Lower lobe of right lung (tissue), 2 donors: ENCODE measurements at regions not wholly inside any gene's neighbourhood (a gene's known extent, or its start where the extent isn't known, plus 50 kb on each side); places are given as distances from the start of the nearest gene placed in this dataset.

Experiments used
- ATAC-seq, 2 donors: fragments of 200-7000 bp; cut with Tn5 transposase; one replicate each; pipeline ENCODE4 v1.9.1; 2020 to 2022; ENCODE audit warnings: mild to moderate bottlenecking in 2 of 2, moderate library complexity in 2 of 2
- DNase-seq: peaks from one replicate; pipeline ENCODE4 v3.0.0-alpha.2; 2020
- H3K27ac ChIP-seq: fragments of 200-600 bp; one replicate; pipeline ENCODE4 v1.8.0; 2022
- H3K27me3 ChIP-seq: fragments of 200-600 bp; one replicate; pipeline ENCODE4 v1.8.0; 2022; ENCODE audit warnings: low read depth
- H3K36me3 ChIP-seq: fragments of 200-600 bp; one replicate; pipeline ENCODE4 v1.8.0; 2022; ENCODE audit warnings: mild to moderate bottlenecking
- H3K4me1 ChIP-seq: fragments of 200-600 bp; one replicate; pipeline ENCODE4 v1.8.0; 2022
- H3K4me3 ChIP-seq: fragments of 200-600 bp; one replicate; pipeline ENCODE4 v1.8.0; 2022; ENCODE audit warnings: mild to moderate bottlenecking
- H3K9me3 ChIP-seq: fragments of 200-600 bp; one replicate; pipeline ENCODE4 v1.8.0; 2022
- CTCF ChIP-seq: fragments of 200-600 bp; IDR thresholded peaks from one replicate; pipeline ENCODE4 v1.8.0; 2022; ENCODE audit warnings: antibody characterized with exemption, mild to moderate bottlenecking
- intact Hi-C: fragments of 100-400 bp; cut with DNase I; formaldehyde crosslinking; loops from one replicate; pipeline ENCODE4 v1.11.0; 2022
- donor health status: DM: no; HTN: yes; CAD: no; lungs with severe emphysema.

- no peak for DNase-seq
- ATAC-seq, result peak in 1 of 2 donors; percentile 25
- Histone ChIP-seq H3K27me3 (no peaks in the 10 kb centered on the region), H3K9me3 (no peaks in the 10 kb centered on the region), H3K27ac (no peak overlapping the region), H3K4me1 (no peaks in the 10 kb centered on the region), H3K4me3 (no peak overlapping the region), H3K36me3 (no peaks in the 10 kb centered on the region)
- TF ChIP-seq CTCF, result peak; percentile 36
- intact Hi-C loops, result no loop called here
Observed at GRCh38 chr15:61621146-61621545, 392.0 kb upstream of the RORA start.

- no peak overlapping the region for H3K4me3 ChIP-seq
- no peaks in the 10 kb centered on the region for H3K27me3 ChIP-seq
- H3K9me3 ChIP-seq, result no peaks in the 10 kb centered on the region
- no peak for ATAC-seq
- no peak overlapping the region for H3K27ac ChIP-seq
- DNase-seq, result no peak
- intact Hi-C loops, result no loop called here
- no peak for TF ChIP-seq CTCF
- H3K4me1 ChIP-seq, result no peaks in the 10 kb centered on the region
- no peaks in the 10 kb centered on the region for H3K36me3 ChIP-seq
Observed at GRCh38 chr15:61620151-61620550, 391.0 kb upstream of the RORA start.

GRCh38 chr15:61613729-61614128 is 384.6 kb upstream of the RORA start:
- ATAC-seq, result no peak
- H3K4me3 ChIP-seq, result no peak overlapping the region
- DNase-seq, result no peak
- peaks cover 17% of the 10 kb centered on the region for H3K9me3 ChIP-seq
- no peaks in the 10 kb centered on the region for H3K4me1 ChIP-seq
- H3K27me3 ChIP-seq, result no peaks in the 10 kb centered on the region
- intact Hi-C loops, result no loop called here
- H3K36me3 ChIP-seq, result no peaks in the 10 kb centered on the region
- no peak overlapping the region for H3K27ac ChIP-seq
- no peak for TF ChIP-seq CTCF

GRCh38 chr15:61613138-61613537 is 384.0 kb upstream of the RORA start:
- H3K9me3 ChIP-seq, result peaks cover 17% of the 10 kb centered on the region
- no peak overlapping the region for H3K27ac ChIP-seq
- H3K27me3 ChIP-seq, result no peaks in the 10 kb centered on the region
- intact Hi-C loops, result no loop called here
- H3K4me3 ChIP-seq, result no peak overlapping the region
- TF ChIP-seq CTCF, result no peak
- DNase-seq, result no peak
- no peaks in the 10 kb centered on the region for H3K4me1 ChIP-seq
- H3K36me3 ChIP-seq, result no peaks in the 10 kb centered on the region
- no peak for ATAC-seq

GRCh38 chr15:61612111-61612510 is 383.0 kb upstream of the RORA start:
- H3K9me3 ChIP-seq, result peaks cover 17% of the 10 kb centered on the region
- no peak overlapping the region for H3K27ac ChIP-seq
- intact Hi-C loops, result no loop called here

More at GRCh38 chr15:61612111-61612510, 383.0 kb upstream of the RORA start:
- Histone ChIP-seq H3K4me1 (no peaks in the 10 kb centered on the region), H3K4me3 (no peak overlapping the region), H3K27me3 (no peaks in the 10 kb centered on the region), H3K36me3 (no peaks in the 10 kb centered on the region)
- ATAC-seq (no peak), DNase-seq (no peak)
- TF ChIP-seq CTCF, result no peak
